Peyer's patch (tissue), 4 donors: ENCODE measurements at regions not wholly inside any gene's neighbourhood (a gene's known extent, or its start where the extent isn't known, plus 50 kb on each side); places are given as distances from the start of the nearest gene placed in this dataset.

Experiments used
- DNase-seq, 3 donors: peaks; one replicate each; pipeline ENCODE4 v3.0.0-alpha.2; 2017 to 2019
- H3K27ac ChIP-seq, 4 donors: fragments of 200-600 bp; sonication (generic); one replicate each; pipeline ENCODE4 v1.5.1; 2016 to 2019
- H3K27me3 ChIP-seq, 2 donors: fragments of 200-600 bp; sonication (generic); one replicate each; pipeline ENCODE4 v1.5.1; 2019
- H3K36me3 ChIP-seq, 3 donors: fragments of 200-600 bp; sonication (generic); one replicate each; pipeline ENCODE4 v1.5.1; 2016 to 2019
- H3K4me1 ChIP-seq, 4 donors: fragments of 200-600 bp; sonication (generic); one replicate each; pipeline ENCODE4 v1.5.1; 2016 to 2019
- H3K4me3 ChIP-seq, 4 donors: fragments of 200-600 bp; sonication (generic); 1 replicate in 3 of 4; 2 replicates in 1 of 4; pipeline ENCODE4 v1.5.1; 2016 to 2019; ENCODE audit warnings: mild to moderate bottlenecking in 1 of 4
- H3K9me3 ChIP-seq, 4 donors: fragments of 200-600 bp; sonication (generic); one replicate each; pipeline ENCODE4 v1.5.1; 2016 to 2019; ENCODE audit warnings: mild to moderate bottlenecking in 1 of 4
- POLR2A ChIP-seq, 2 donors: fragments of 450-650 bp; IDR thresholded peaks; one replicate each; pipeline ENCODE4 v1.5.1; 2017; ENCODE audit warnings: antibody characterized with exemption in 2 of 2, mild to moderate bottlenecking in 2 of 2, moderate library complexity in 2 of 2
- TF ChIP-seq, protein P1 (sequence below), 6 experiments: fragments of 450-650 bp in 4 of 6; fragments of 200-600 bp in 2 of 6; sonication (generic) in 1 of 6; IDR thresholded peaks; one replicate each; pipeline ENCODE4 v1.5.1; 2017 to 2019; ENCODE audit warnings: antibody characterized with exemption in 6 of 6, mild to moderate bottlenecking in 3 of 6, moderate library complexity in 1 of 6

- DNase-seq, result no peak
- Histone ChIP-seq H3K27me3 (no peaks in the 10 kb centered on the region), H3K9me3 (no peaks in the 10 kb centered on the region), H3K36me3 (no peaks in the 10 kb centered on the region), H3K27ac (no peak overlapping the region), H3K4me3 (no peak overlapping the region), H3K4me1 (no peaks in the 10 kb centered on the region)
- no peak for TF ChIP-seq POLR2A (IDR thresholded peaks at IDR 0.05)
- TF ChIP-seq, protein P1, sequence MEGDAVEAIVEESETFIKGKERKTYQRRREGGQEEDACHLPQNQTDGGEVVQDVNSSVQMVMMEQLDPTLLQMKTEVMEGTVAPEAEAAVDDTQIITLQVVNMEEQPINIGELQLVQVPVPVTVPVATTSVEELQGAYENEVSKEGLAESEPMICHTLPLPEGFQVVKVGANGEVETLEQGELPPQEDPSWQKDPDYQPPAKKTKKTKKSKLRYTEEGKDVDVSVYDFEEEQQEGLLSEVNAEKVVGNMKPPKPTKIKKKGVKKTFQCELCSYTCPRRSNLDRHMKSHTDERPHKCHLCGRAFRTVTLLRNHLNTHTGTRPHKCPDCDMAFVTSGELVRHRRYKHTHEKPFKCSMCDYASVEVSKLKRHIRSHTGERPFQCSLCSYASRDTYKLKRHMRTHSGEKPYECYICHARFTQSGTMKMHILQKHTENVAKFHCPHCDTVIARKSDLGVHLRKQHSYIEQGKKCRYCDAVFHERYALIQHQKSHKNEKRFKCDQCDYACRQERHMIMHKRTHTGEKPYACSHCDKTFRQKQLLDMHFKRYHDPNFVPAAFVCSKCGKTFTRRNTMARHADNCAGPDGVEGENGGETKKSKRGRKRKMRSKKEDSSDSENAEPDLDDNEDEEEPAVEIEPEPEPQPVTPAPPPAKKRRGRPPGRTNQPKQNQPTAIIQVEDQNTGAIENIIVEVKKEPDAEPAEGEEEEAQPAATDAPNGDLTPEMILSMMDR (IDR thresholded peaks at IDR 0.05), result no peak
These were observed 170.9 kb downstream of the DUSP6 start for GRCh38 chr12:89181271-89181920.

DNA sequence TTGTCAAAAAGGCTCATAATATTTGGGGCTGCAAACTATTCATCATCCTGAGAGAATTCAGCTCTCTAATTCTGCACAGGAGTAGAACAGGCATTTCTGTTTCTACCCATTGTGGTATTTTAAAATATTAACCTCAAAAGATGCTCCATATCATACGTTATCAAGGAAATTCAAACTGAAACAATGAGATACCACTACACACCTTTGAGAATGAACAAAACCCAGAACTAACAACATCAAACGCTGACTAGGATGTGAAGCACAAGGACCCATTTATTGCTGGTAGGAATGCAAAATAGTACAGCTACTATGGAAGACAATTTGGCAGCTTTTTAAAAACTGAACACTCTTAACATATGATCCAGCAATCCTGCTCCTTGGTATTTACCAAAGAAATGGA is 171.8 kb downstream of the DUSP6 start:
- no peak overlapping the region for H3K27ac ChIP-seq
- no peak for DNase-seq
- TF ChIP-seq, protein P1 (IDR thresholded peaks at IDR 0.05), result no peak
- no peak for TF ChIP-seq POLR2A (IDR thresholded peaks at IDR 0.05)

DNA sequence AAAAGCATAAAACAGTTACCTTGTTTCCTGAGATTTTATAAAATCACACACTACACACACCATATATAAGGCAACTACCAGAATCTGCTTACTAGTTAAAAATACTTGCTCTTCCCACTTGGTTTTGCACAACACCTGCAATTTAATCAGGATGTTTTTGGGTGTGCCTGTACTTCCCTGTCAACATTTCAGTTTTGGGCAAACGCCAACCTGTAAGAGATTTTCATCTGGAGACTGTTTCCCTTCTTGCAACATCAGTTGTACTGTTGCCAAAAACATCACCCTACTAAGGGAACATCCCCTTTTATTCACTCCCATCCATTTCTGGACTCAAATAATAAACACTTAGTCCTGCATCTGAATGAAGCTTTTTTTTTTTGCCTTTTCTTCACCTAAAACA is 172.3 kb downstream of the DUSP6 start:
- no peak overlapping the region for H3K27ac ChIP-seq
- no peak for DNase-seq
- TF ChIP-seq, protein P1 (IDR thresholded peaks at IDR 0.05), result no peak
- TF ChIP-seq POLR2A (IDR thresholded peaks at IDR 0.05), result no peak
- H3K9me3 ChIP-seq, result no peaks in the 10 kb centered on the region
- no peaks in the 10 kb centered on the region for H3K36me3 ChIP-seq
- H3K27me3 ChIP-seq, result no peaks in the 10 kb centered on the region
- H3K4me1 ChIP-seq, result no peaks in the 10 kb centered on the region
- H3K4me3 ChIP-seq, result no peak overlapping the region

More for the DNA sequence above, 171.8 kb downstream of the DUSP6 start:
- Histone ChIP-seq H3K4me1 (no peaks in the 10 kb centered on the region), H3K36me3 (no peaks in the 10 kb centered on the region), H3K27me3 (no peaks in the 10 kb centered on the region), H3K4me3 (no peak overlapping the region), H3K9me3 (no peaks in the 10 kb centered on the region)

- no peaks in the 10 kb centered on the region for H3K36me3 ChIP-seq
- no peak for DNase-seq
- H3K4me1 ChIP-seq, result no peaks in the 10 kb centered on the region
- no peak overlapping the region for H3K4me3 ChIP-seq
- no peak for TF ChIP-seq POLR2A (IDR thresholded peaks at IDR 0.05)
- TF ChIP-seq, protein P1 (IDR thresholded peaks at IDR 0.05), result no peak
- no peaks in the 10 kb centered on the region for H3K9me3 ChIP-seq
- H3K27ac ChIP-seq, result no peak overlapping the region
- no peaks in the 10 kb centered on the region for H3K27me3 ChIP-seq
These were observed 173.1 kb downstream of the DUSP6 start for GRCh38 chr12:89179245-89179644.

- Histone ChIP-seq H3K4me3 (no peak overlapping the region), H3K9me3 (no peaks in the 10 kb centered on the region), H3K27me3 (no peaks in the 10 kb centered on the region), H3K4me1 (no peaks in the 10 kb centered on the region), H3K36me3 (no peaks in the 10 kb centered on the region), H3K27ac (no peak overlapping the region)
- DNase-seq, result no peak
- TF ChIP-seq, protein P1 (IDR thresholded peaks at IDR 0.05), result no peak
- no peak for TF ChIP-seq POLR2A (IDR thresholded peaks at IDR 0.05)
These were observed 174.4 kb downstream of the DUSP6 start for GRCh38 chr12:89177802-89178395.
